ENCODE measurements at regions not wholly inside any gene's neighbourhood (a gene's known extent, or its start where the extent isn't known, plus 50 kb on each side); places are given as distances from the start of the nearest gene placed in this dataset.

DNA sequence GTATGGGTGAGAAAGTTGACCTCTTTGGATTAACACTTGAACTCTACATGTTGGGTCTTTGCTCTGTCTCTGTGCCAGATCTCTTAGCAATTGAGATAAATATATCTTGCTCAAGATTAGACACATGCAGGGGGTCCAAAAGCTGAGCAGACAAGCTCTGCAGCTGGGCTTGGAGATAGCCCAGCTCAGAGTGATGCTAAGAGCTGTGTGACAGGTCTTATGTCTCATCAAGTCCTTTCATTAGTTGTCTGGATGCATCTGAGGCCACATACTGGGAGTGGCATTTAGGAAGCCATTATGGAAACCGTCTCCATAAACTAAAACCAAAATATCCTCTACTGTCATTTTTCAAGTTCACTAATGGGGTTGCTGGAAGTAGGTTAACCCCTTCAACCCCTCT lies 289.4 kb upstream of the DUSP10 start:
- CTCF ChIA-PET (ENCODE audit: partially characterized antibody): no interaction called here

More for the DNA sequence above, 289.4 kb upstream of the DUSP10 start:
- Histone ChIP-seq H3K23me2 (ENCODE audit: low read depth, low read length) (no peaks in the 10 kb centered on the region), H3K27me3 (replicated peaks in 1 of 4; ENCODE audit: control insufficient read depth in 3 of 4, extremely low read depth in 1 of 4, insufficient read depth in 3 of 4, low read length in 3 of 4) (no peaks in the 10 kb centered on the region), H3K14ac (ENCODE audit: insufficient read length) (no peak overlapping the region), H3K4me3 (ENCODE audit: extremely low read depth in 1 of 4, insufficient read depth in 2 of 4, low read depth in 3 of 4, low read length in 4 of 4) (no peak overlapping the region), H3K9ac (replicated peaks in 1 of 4; ENCODE audit: extremely low read depth in 1 of 4, low read depth in 3 of 4, low read length in 3 of 4) (no peak overlapping the region), H3K4me1 (replicated peaks in 1 of 4; ENCODE audit: control insufficient read depth in 3 of 4, insufficient read depth in 4 of 4, low read length in 3 of 4) (peaks cover 0 to 2% (median 0%) of the 10 kb centered on the region in 4 experiments; a peak in 1 of 7 replicates), H3K56ac (replicated peaks; ENCODE audit: insufficient read length, low read depth, low read length) (no peak overlapping the region), H2BK5ac (ENCODE audit: low read depth, low read length) (no peak overlapping the region), H3K4me2 (ENCODE audit: insufficient read depth in 1 of 2, low read depth in 2 of 2, low read length in 2 of 2) (no peak overlapping the region), H3K79me2 (ENCODE audit: control insufficient read depth in 1 of 2, insufficient read depth in 2 of 2, low read length in 2 of 2) (no peaks in the 10 kb centered on the region), H2AFZ (ENCODE audit: low read length) (no peak overlapping the region), H2AK5ac (ENCODE audit: low read depth, low read length) (no peak overlapping the region), H4K8ac (ENCODE audit: extremely low read depth, insufficient read depth, low read length) (no peak overlapping the region), H3K36me3 (ENCODE audit: control insufficient read depth in 2 of 4, insufficient read depth in 4 of 4, low read length in 3 of 4) (no peaks in the 10 kb centered on the region), H4K20me1 (replicated peaks in 1 of 2; ENCODE audit: control insufficient read depth in 1 of 2, insufficient read depth in 2 of 2, low read length in 2 of 2) (no peaks in the 10 kb centered on the region), H3K27ac (ENCODE audit: low read depth, low read length) (no peak overlapping the region), H2BK12ac (ENCODE audit: low read depth, low read length) (no peak overlapping the region), H2BK15ac (ENCODE audit: low read length) (no peak overlapping the region), H3K18ac (ENCODE audit: extremely low read depth, low read length) (no peak overlapping the region), H4K91ac (replicated peaks; ENCODE audit: insufficient read length, low read length) (no peak overlapping the region), H3K23ac (ENCODE audit: insufficient read length) (no peak overlapping the region), H4K5ac (ENCODE audit: insufficient read length, low read depth, low read length) (no peak overlapping the region), H3K9me3 (ENCODE audit: insufficient read depth in 2 of 2, low read depth in 1 of 2, low read length in 1 of 2) (peaks cover 0 to 4% of the 10 kb centered on the region in 2 experiments; a peak in 1 of 4 replicates), H2BK120ac (replicated peaks; ENCODE audit: low read depth, low read length) (no peak overlapping the region), H3K79me1 (ENCODE audit: low read depth, low read length) (no peaks in the 10 kb centered on the region), H2BK20ac (ENCODE audit: low read length) (no peak overlapping the region), H3K4ac (replicated peaks; ENCODE audit: insufficient read length, low read depth, low read length) (no peak overlapping the region)
- POLR2A ChIA-PET (ENCODE audit: partially characterized antibody): no interaction called here
- DNase-seq (ENCODE audit: low read depth in 1 of 2, low spot score in 2 of 2) (no peak), FAIRE-seq (no peak)
- WGBS, 2 experiments (ENCODE audit: extremely low coverage in 1 of 2, insufficient coverage in 1 of 2, insufficient read length in 1 of 2, insufficient replicate concordance in 2 of 2, low coverage in 1 of 2, low lambda C conversion rate in 2 of 2, missing lambda C conversion rate in 1 of 2): 92% methylated on average over 1 of the region's 1 CpG; no CpG with 5 or more reads in 1 of the 2 experiments
- no peak for TF ChIP-seq TBP (IDR thresholded peaks at IDR 0.05; ENCODE audit: low read depth, low read length)
- no peak for TF ChIP-seq EP300 (IDR thresholded peaks at IDR 0.05; ENCODE audit: borderline replicate concordance in 1 of 2, low read depth in 2 of 2, low read length in 2 of 2)
- TF ChIP-seq POLR2A (IDR thresholded peaks at IDR 0.05; ENCODE audit: control extremely low read depth in 1 of 2, low read depth in 2 of 2, low read length in 2 of 2): no peak
- no peak for TF ChIP-seq PHF8 (conservative IDR thresholded peaks at IDR 0.05; ENCODE audit: low read depth, low read length)

Data from H1 (cell line).